ENCODE measurements at regions not wholly inside any gene's neighbourhood (a gene's known extent, or its start where the extent isn't known, plus 50 kb on each side); places are given as distances from the start of the nearest gene placed in this dataset.

GRCh38 chr13:105871326-105871725, 664.1 kb downstream of the EFNB2 start:
- Mint-ChIP-seq H3K4me1 (no peaks in the 10 kb centered on the region), H3K9me3 (peaks cover 0 to 3% (median 0%) of the 10 kb centered on the region in 3 donors), H3K27ac (no peak overlapping the region), H3K36me3 (no peaks in the 10 kb centered on the region), H3K4me3 (no peak overlapping the region), H3K27me3 (peaks cover 0 to 6% of the 10 kb centered on the region in 2 donors)
- H3K9me3 ChIP-seq, result no peaks in the 10 kb centered on the region
- no peak overlapping the region for H3K27ac ChIP-seq (ENCODE audit: low read length)
- ATAC-seq (replicated peaks in 1 of 4) (no peak), DNase-seq (no peak)
- H3K4me1 ChIP-seq (ENCODE audit: control insufficient read depth in 1 of 2, extremely low read depth in 1 of 2, insufficient read depth in 2 of 2, low read length in 2 of 2), result no peaks in the 10 kb centered on the region
- POLR2A ChIA-PET, result interaction anchor here in 1 of 2 donors (0.6 kb wide), 1 partner anchor 1032 kb away, joined by 4 read pairs; no protein-coding TSS in a partner anchor
- CTCF ChIA-PET, result no interaction called here
- H3K4me3 ChIP-seq (ENCODE audit: control insufficient read depth in 1 of 2, extremely low read depth in 1 of 2, low read length in 1 of 2), result no peak overlapping the region
- no CpG with 5 or more reads among the region's 2 CpGs for WGBS (ENCODE audit: insufficient coverage)
- H3K36me3 ChIP-seq (ENCODE audit: control insufficient read depth in 2 of 2, extremely low read depth in 1 of 2, insufficient read depth in 1 of 2, low read length in 1 of 2), result no peaks in the 10 kb centered on the region
- no peaks in the 10 kb centered on the region for H3K27me3 ChIP-seq (replicated peaks in 1 of 2; ENCODE audit: control insufficient read depth in 2 of 2, extremely low read depth in 1 of 2, insufficient read depth in 2 of 2, low read length in 1 of 2)

DNA sequence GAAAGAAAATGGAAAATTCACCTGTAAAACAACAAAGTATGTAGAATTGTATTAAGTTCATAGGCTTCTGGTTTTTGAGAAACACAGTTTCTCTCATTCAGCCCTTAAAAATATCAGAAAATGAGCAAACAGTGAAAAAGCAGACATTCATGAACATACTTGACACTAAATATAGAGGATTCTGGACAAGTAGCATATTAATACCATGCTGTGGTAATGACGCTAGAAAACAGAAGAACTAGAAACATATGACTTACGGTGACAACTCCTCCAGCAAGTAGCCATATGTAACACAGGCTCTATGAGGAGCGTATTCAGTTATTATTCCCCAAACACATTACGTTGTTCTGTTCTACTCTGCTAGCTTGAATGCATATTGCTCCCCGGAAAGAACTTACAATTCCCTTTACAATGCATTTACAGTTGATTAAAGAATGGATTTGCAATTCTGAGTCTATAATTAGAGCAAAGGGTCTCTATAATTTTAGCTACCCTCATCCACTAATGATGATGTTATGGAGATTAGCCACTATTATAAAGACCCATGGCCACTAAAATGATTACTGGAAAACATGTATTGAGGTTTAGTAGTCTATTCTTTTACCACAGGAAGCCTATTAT, 672.1 kb downstream of the EFNB2 start:
- no peak overlapping the region for H3K27ac Mint-ChIP-seq
- Histone ChIP-seq H3K36me3 (ENCODE audit: control insufficient read depth in 2 of 2, extremely low read depth in 1 of 2, insufficient read depth in 1 of 2, low read length in 1 of 2) (no peaks in the 10 kb centered on the region), H3K9me3 (no peaks in the 10 kb centered on the region), H3K27ac (ENCODE audit: low read length) (no peak overlapping the region), H3K4me3 (ENCODE audit: control insufficient read depth in 1 of 2, extremely low read depth in 1 of 2, low read length in 1 of 2) (no peak overlapping the region), H3K27me3 (replicated peaks in 1 of 2; ENCODE audit: control insufficient read depth in 2 of 2, extremely low read depth in 1 of 2, insufficient read depth in 2 of 2, low read length in 1 of 2) (no peaks in the 10 kb centered on the region), H3K4me1 (ENCODE audit: control insufficient read depth in 1 of 2, extremely low read depth in 1 of 2, insufficient read depth in 2 of 2, low read length in 2 of 2) (no peaks in the 10 kb centered on the region)
- no peaks in the 10 kb centered on the region for H3K4me1 Mint-ChIP-seq
- no peak for ATAC-seq (replicated peaks in 1 of 4)
- H3K27me3 Mint-ChIP-seq, result no peaks in the 10 kb centered on the region
- CTCF ChIA-PET, result no interaction called here
- H3K9me3 Mint-ChIP-seq, result no peaks in the 10 kb centered on the region
- POLR2A ChIA-PET, result no interaction called here
- H3K4me3 Mint-ChIP-seq, result no peak overlapping the region
- no peaks in the 10 kb centered on the region for H3K36me3 Mint-ChIP-seq
- DNase-seq, result no peak
- WGBS (ENCODE audit: insufficient coverage), result no CpG with 5 or more reads among the region's 5 CpGs

GRCh38 chr13:105848494-105848893, 687.0 kb downstream of the EFNB2 start:
- no peak for ATAC-seq (replicated peaks in 1 of 4)
- 86% methylated on average over 11 of the region's 11 CpGs for WGBS (ENCODE audit: insufficient coverage)
- Histone ChIP-seq H3K4me3 (ENCODE audit: control insufficient read depth in 1 of 2, extremely low read depth in 1 of 2, low read length in 1 of 2) (no peak overlapping the region), H3K4me1 (ENCODE audit: control insufficient read depth in 1 of 2, extremely low read depth in 1 of 2, insufficient read depth in 2 of 2, low read length in 2 of 2) (no peaks in the 10 kb centered on the region), H3K36me3 (ENCODE audit: control insufficient read depth in 2 of 2, extremely low read depth in 1 of 2, insufficient read depth in 1 of 2, low read length in 1 of 2) (no peaks in the 10 kb centered on the region), H3K27ac (ENCODE audit: low read length) (no peak overlapping the region), H3K9me3 (no peaks in the 10 kb centered on the region), H3K27me3 (replicated peaks in 1 of 2; ENCODE audit: control insufficient read depth in 2 of 2, extremely low read depth in 1 of 2, insufficient read depth in 2 of 2, low read length in 1 of 2) (no peaks in the 10 kb centered on the region)
- DNase-seq, result no peak
- Mint-ChIP-seq H3K4me3 (no peak overlapping the region), H3K36me3 (no peaks in the 10 kb centered on the region), H3K27me3 (no peaks in the 10 kb centered on the region), H3K27ac (no peak overlapping the region), H3K9me3 (peaks cover 0 to 3% (median 0%) of the 10 kb centered on the region in 3 donors), H3K4me1 (no peaks in the 10 kb centered on the region)
- ChIA-PET POLR2A (no interaction called here), CTCF (no interaction called here)

DNA sequence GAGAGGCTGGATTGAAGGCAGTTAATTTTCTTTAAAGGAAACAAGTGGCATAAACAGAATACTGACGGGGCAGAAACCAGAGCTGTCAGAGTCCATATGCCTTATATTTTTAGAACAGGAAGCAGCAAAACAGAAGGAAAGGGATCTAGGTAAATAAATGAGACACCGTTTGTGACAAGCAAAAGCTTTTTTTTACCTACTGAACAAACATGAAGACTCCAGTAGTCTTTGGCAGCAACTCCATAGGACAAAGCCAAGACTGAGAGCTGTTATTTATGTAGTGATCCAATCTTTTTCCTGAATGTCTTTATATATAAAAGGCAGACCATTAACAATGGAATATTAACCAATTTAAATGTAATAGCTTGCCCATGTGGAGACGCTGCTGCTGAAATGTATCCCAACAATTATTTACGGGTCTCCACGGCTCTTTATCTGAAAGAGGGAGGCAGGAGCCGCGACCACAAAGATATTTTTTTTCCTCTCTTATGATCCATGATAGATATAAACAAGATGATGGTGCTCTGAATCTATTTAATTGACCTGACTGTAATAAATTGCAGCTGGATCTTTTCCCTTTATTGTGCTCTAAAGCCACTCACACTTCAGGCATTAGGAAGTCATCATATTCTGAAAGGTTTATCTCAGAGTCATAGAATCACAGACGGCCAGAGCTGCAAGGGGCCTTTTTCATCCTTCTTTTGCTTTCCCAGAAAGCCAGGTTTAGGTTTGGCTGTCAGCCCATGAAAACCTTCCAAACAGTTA, 687.8 kb downstream of the EFNB2 start:
- Mint-ChIP-seq H3K27ac (no peak overlapping the region), H3K4me3 (no peak overlapping the region), H3K9me3 (peaks cover 0 to 3% (median 0%) of the 10 kb centered on the region in 3 donors), H3K4me1 (no peaks in the 10 kb centered on the region), H3K27me3 (no peaks in the 10 kb centered on the region), H3K36me3 (no peaks in the 10 kb centered on the region)
- 100% methylated on average over 1 of the region's 8 CpGs for WGBS (ENCODE audit: insufficient coverage)
- H3K4me1 ChIP-seq (ENCODE audit: control insufficient read depth in 1 of 2, extremely low read depth in 1 of 2, insufficient read depth in 2 of 2, low read length in 2 of 2), result no peaks in the 10 kb centered on the region
- H3K36me3 ChIP-seq (ENCODE audit: control insufficient read depth in 2 of 2, extremely low read depth in 1 of 2, insufficient read depth in 1 of 2, low read length in 1 of 2), result no peaks in the 10 kb centered on the region
- no peak for ATAC-seq (replicated peaks in 1 of 4)
- no peaks in the 10 kb centered on the region for H3K27me3 ChIP-seq (replicated peaks in 1 of 2; ENCODE audit: control insufficient read depth in 2 of 2, extremely low read depth in 1 of 2, insufficient read depth in 2 of 2, low read length in 1 of 2)
- no peak overlapping the region for H3K27ac ChIP-seq (ENCODE audit: low read length)
- CTCF ChIA-PET, result no interaction called here
- no peaks in the 10 kb centered on the region for H3K9me3 ChIP-seq
- no peak for DNase-seq
- POLR2A ChIA-PET, result no interaction called here
- H3K4me3 ChIP-seq (ENCODE audit: control insufficient read depth in 1 of 2, extremely low read depth in 1 of 2, low read length in 1 of 2), result no peak overlapping the region

DNA sequence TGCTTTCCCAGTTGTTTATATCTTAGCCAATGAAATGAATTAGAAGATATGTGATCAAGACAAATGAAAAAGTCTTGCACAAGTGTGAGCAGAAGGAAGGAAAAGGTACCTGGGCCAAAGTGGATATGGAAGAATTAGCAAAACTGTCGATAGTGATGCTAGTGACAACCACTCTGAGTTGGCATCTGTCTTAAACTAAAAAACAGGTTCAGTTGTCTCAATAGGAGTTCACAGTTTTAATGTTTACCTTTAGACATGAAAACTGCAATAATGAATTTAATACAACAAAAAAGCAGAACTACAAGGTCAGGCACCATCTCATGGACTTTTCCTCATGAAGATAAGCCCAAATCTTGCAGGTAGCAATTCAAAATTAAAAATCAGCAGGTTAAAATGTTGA, 688.5 kb downstream of the EFNB2 start:
- Histone ChIP-seq H3K27me3 (replicated peaks in 1 of 2; ENCODE audit: control insufficient read depth in 2 of 2, extremely low read depth in 1 of 2, insufficient read depth in 2 of 2, low read length in 1 of 2) (no peaks in the 10 kb centered on the region), H3K9me3 (no peaks in the 10 kb centered on the region), H3K4me1 (ENCODE audit: control insufficient read depth in 1 of 2, extremely low read depth in 1 of 2, insufficient read depth in 2 of 2, low read length in 2 of 2) (no peaks in the 10 kb centered on the region), H3K4me3 (ENCODE audit: control insufficient read depth in 1 of 2, extremely low read depth in 1 of 2, low read length in 1 of 2) (no peak overlapping the region), H3K27ac (ENCODE audit: low read length) (no peak overlapping the region), H3K36me3 (ENCODE audit: control insufficient read depth in 2 of 2, extremely low read depth in 1 of 2, insufficient read depth in 1 of 2, low read length in 1 of 2) (no peaks in the 10 kb centered on the region)
- H3K4me3 Mint-ChIP-seq, result no peak overlapping the region
- H3K36me3 Mint-ChIP-seq, result no peaks in the 10 kb centered on the region
- DNase-seq, result no peak
- 100% methylated on average over 1 of the region's 1 CpG for WGBS (ENCODE audit: insufficient coverage)
- H3K9me3 Mint-ChIP-seq, result peaks cover 0 to 3% (median 0%) of the 10 kb centered on the region in 3 donors
- no peaks in the 10 kb centered on the region for H3K27me3 Mint-ChIP-seq
- H3K4me1 Mint-ChIP-seq, result no peaks in the 10 kb centered on the region
- ATAC-seq (replicated peaks in 1 of 4), result no peak
- CTCF ChIA-PET, result no interaction called here
- no peak overlapping the region for H3K27ac Mint-ChIP-seq
- POLR2A ChIA-PET, result no interaction called here

DNA sequence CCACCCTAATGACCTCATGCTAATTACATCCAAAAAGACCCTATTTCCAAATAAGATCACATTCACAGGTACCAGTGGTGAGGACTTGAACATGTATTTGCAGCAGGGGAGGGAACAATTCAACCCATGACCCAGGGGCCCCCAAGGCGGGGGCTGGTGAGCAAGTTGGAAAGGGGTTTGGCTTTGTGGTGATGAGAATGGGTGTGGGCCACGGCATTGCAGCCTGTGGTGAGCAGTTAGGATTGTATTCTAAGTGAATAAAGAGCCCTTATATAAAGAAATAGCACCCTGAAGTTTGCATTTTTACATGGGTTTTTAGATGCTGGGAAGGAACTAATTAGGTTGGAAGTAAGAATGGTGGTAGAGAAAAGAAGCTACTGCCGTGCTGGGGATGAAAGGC, 694.2 kb downstream of the EFNB2 start:
- no peak overlapping the region for H3K4me3 Mint-ChIP-seq
- H3K4me1 Mint-ChIP-seq, result no peaks in the 10 kb centered on the region
- Histone ChIP-seq H3K4me3 (ENCODE audit: control insufficient read depth in 1 of 2, extremely low read depth in 1 of 2, low read length in 1 of 2) (no peak overlapping the region), H3K9me3 (no peaks in the 10 kb centered on the region), H3K36me3 (ENCODE audit: control insufficient read depth in 2 of 2, extremely low read depth in 1 of 2, insufficient read depth in 1 of 2, low read length in 1 of 2) (no peaks in the 10 kb centered on the region), H3K27me3 (replicated peaks in 1 of 2; ENCODE audit: control insufficient read depth in 2 of 2, extremely low read depth in 1 of 2, insufficient read depth in 2 of 2, low read length in 1 of 2) (no peaks in the 10 kb centered on the region), H3K4me1 (ENCODE audit: control insufficient read depth in 1 of 2, extremely low read depth in 1 of 2, insufficient read depth in 2 of 2, low read length in 2 of 2) (no peaks in the 10 kb centered on the region), H3K27ac (ENCODE audit: low read length) (no peak overlapping the region)
- ATAC-seq (replicated peaks in 1 of 4), result no peak
- no peaks in the 10 kb centered on the region for H3K9me3 Mint-ChIP-seq
- ChIA-PET POLR2A (no interaction called here), CTCF (no interaction called here)
- H3K27ac Mint-ChIP-seq, result no peak overlapping the region
- no peak for DNase-seq
- WGBS (ENCODE audit: insufficient coverage), result 82% methylated on average over 2 of the region's 3 CpGs
- H3K27me3 Mint-ChIP-seq, result no peaks in the 10 kb centered on the region
- H3K36me3 Mint-ChIP-seq, result no peaks in the 10 kb centered on the region
